ENCODE measurements at regions not wholly inside any gene's neighbourhood (a gene's known extent, or its start where the extent isn't known, plus 50 kb on each side); places are given as distances from the start of the nearest gene placed in this dataset.
"Not testable (repeated sequence)": the region's sequence is repeated elsewhere in the genome, so short reads cannot be mapped to it uniquely, and the experiment has no call there.

DNA sequence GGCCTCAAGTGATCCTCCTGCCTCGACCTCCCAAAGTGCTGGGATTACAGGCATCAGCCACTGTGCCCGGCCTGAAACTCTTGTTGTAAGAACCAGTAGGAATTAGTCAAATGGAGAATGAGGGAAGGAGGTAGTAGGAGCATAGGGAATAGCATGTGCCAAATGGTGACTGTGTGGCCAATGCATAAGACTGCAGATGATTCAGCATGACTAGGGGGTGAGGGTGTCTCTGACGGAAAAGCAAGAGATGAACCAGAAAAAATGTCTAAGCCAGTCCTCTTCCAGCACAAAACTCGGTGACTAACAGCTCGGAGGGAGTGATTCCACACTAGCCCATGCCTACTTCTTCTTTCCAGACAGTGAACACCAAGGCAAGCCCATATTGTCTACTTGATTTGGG is 58.2 kb upstream of the DUSP21 start:
- DNase-seq (ENCODE audit: low read depth in 2 of 2): no peak

DNA sequence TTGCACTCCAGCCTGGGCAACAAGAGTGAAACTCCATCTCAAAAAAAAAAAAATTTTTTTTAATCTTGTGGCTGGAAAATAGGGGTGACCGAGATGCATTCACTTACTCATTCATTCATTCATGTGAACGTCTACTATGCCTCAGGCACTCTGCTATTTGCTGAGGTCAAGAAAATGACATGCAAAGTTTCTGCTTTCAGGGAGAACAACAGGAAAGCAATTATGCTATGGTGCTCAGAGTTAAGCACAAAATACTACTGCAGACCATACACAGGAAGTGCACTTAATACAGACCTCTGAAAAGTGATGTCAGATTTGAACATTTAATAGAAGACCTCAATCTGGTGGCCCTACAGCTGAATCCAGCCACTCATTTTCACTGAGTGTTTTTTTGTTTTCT is 59.6 kb upstream of the DUSP21 start:
- peak in 1 of 2 donors; percentile 43 for DNase-seq (ENCODE audit: low read depth in 2 of 2)

DNA sequence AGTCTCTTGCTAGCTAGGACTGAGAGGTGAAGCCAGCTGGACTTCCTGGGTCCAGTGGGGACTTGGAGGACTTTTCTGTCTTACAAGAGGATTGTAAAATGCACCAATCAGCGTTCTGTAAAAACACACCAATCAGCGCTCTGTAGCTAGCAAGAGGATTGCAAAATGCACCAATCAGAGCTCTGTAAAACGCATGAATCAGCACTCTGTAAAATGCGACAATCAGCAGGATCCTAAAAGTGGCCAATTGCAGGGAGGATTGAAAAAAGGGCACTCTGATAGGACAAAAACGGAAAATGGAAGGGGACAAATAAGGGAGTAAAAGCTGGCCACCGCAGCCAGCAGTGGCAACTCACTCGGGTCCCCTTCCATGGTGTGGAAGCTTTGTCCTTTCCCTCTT is 65.6 kb upstream of the DUSP21 start:
- DNase-seq (ENCODE audit: low read depth in 2 of 2): no peak

DNA sequence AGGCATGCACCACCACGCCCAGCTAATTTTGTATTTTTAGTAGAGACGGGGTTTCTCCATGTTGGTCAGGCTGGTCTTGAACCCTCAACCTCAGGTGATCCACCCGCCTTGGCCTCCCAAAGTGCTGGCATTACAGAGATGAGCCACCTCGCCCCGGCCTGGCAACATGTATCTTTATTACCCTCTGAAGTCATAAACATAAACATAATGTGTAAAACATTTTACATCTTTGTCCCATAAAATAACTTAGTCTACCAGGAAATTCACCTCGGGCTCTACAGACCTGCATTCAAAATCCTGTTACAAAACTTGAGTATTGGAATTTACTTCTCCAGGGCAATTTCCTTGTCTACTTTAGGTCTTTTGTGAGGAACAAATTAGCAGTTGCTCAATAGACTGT is 68.1 kb upstream of the DUSP21 start:
- no peak for DNase-seq (ENCODE audit: low read depth in 2 of 2)

DNA sequence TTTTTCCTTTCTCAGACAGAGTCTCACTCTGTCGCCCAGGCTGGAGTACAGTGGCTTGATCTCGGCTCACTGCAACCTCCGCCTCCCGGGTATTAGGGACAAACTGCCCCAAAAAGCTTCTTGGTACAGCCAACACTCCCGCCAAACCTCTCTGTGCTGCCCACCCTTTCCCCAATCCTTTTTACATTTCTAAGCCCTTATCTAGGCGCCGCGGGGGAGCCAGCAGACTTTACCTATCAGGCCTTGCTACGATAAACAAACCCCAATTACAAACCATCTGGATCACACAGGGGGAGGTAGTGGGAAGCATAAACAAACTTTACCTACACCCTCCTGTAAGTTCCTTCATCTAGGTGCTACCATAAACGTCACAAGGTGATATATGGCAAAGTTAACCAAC is 69.8 kb upstream of the DUSP21 start:
- DNase-seq (ENCODE audit: low read depth in 2 of 2): not testable (repeated sequence)

DNA sequence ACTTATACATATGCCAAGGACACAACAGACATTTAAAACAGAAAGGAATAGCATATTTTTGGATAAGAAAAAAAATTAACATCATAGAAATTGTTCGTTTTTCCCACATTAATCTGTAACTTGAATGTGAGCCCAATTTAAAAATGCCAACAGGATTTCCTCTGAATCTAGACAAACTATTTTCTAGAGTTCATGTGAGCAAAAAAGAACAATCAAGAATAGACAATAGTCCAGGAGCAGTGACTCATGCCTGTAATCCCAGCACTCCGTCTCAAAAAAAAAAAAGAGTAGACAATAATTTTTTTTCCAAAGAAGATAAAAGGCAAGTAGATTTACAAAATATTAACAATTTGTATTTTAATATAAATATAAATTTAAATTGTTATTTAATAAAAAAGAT is 73.7 kb upstream of the DUSP21 start:
- peak; percentile 62 to 79 for DNase-seq (ENCODE audit: low read depth in 2 of 2)

DNA sequence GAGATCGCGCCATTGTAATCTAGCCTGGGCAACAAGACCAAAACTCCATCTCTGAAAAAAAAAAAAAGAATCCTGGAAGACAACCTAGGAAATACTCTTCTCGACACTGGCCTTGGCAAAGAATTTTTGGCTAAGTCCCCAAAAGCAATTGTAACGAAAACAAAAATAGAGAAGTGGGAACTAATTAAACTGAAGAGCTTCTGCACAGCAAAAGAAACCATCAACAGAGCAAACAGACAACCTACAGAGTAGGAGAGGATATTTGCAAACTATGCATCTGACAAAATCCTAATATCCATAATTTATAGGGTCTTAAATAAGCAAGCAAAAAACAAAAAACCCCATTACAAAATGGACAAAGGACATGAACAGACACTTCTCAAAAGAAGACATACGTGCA is 76.5 kb upstream of the DUSP21 start:
- no peak for DNase-seq (ENCODE audit: low read depth in 2 of 2)

DNA sequence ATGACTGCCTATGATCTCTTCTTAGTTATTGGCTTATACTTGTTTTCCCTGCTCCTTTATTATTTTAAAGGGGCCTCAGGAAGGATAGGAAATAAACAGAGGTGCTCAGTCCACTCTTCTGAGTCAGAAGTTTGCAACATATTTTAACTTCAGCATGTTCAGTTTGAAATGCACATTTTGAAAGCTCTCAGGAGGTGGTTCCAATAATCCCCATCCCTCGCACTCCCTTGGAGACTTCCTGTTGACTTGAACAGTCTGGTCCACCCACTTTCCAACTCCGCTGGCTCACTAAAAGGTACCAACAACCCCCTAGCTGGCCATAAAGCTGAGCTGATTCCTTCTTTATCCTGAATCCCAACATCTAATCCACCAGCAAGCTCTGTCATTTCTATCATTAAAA is 78.3 kb upstream of the DUSP21 start:
- DNase-seq (ENCODE audit: low read depth in 2 of 2): peak in 1 of 2 donors; percentile 50

DNA sequence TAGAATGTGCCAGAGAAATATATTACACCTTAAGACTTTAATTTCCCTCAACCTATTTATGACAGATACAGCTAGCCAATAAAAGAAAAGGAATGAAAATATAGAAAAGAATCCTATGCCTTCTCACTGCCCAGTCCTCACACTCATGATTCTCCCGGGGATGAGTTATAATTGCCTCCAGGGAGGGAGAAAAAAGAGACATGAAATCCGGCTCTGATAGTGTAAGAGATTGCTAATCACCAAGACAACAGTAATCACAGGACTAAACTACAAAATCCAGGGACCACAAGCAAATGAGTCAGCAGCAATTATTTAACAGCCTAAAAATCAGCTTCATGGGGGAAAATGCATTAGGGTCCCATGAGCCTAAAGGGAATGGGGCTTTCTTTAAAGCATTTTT is 95.9 kb upstream of the DUSP21 start:
- DNase-seq (ENCODE audit: low read depth in 2 of 2): no peak

DNA sequence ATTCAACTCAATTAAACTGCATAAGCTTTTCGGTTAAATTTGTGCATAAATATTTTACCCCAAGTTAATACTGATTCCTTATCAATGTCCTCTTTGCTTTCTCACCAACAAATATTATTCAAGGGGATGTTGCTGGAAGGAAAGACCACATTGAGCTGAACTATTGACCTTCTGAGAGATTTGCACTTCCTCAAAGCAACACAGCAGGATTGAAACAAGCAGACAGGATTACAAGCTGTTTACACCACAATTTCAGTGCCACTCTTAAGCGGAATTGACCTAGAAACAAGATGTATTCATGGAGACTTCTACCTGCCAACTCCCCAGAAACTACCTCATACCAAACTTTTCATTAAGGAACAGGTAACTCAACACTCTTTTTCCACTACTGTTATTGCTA is 96.5 kb upstream of the DUSP21 start:
- DNase-seq (ENCODE audit: low read depth in 2 of 2): no peak

DNA sequence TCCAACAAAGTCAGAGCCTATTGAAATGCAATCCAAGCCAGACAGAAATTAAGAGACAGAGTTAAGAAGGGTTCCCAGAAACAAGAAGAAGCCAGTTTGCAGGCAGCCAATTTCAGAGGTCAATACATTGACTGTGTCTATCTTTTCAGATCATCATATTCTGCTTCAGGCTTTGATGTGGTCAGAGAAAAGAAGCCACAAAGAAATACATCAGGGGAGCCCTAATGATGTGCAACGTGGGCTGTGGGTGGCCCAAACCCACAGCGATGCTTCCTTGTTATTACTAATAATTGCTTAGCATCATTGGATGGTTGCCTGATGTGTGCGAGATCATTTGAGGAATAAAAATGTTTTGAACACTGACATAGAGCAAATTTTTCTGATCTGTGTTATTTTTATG is 99.0 kb upstream of the DUSP21 start:
- DNase-seq (ENCODE audit: low read depth in 2 of 2): no peak

DNA sequence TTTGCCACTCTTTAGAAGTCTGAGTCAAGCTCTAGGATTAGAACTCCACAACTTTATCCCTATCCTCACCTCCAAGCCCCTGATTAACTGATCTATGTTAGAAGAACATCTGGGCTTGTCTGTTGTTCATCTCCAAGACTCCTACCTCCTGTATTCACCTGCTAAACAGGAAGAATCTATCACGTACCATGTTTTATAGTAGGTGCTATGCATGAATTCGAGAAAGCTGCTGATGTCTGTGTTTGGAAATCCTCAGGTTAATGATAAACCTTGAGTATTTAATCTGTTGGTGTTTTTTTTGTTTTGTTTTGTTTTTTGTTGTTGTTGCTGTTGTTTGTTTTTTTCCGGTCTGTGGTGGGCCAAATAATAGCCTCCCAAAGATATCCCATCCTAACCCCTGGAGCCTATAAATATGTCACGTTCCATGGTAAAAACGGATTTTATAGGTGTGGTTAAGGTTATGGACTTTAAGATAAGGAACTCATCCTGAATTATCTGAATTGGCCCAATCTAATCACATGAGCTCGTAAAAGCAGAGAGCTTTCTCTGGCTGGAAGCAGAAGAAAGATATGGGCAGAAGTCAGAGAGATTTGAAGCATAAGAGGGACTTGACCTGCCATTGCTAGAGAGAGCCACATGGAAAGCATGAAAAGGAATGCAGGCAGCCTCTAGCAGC is 101.2 kb upstream of the DUSP21 start:
- no peak for DNase-seq (ENCODE audit: low read depth in 2 of 2)

DNA sequence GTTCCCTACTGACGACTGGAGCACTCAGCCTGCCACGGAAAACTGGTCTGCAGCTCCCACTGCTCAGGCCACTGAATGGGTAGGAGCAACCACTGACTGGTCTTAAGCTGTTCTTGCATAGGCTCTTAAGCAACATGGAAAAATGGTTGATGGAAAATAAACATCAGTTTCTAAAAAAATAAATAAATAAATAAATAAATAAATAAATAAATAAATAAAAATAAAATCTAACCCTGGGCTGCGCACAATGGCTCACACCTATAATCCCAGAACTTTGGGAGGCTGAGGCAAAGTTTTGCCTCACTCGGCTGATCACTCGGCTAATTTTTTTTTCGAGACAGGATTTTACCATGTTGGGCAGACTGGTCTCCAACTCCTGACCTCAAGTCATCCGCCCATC is 102.0 kb upstream of the DUSP21 start:
- DNase-seq (ENCODE audit: low read depth in 2 of 2): not testable (repeated sequence)

DNA sequence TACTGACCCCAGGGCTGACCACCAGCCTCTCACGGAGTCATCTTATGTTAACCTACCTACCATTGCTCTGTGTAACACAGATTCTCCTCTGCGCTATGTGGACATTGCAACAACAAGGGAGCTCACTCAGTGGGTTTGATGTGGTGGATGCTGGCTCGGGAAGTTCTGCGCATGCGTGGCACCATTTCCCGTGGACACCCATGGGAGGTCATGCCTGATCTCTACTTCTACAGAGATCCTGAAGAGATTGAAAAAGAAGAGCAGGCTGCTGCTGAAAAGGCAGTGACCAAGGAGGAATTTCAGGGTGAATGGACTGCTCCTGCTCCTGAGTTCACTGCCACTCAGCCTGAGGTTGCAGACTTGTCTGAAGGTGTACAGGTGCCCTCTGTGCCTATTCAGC is 102.4 kb upstream of the DUSP21 start:
- DNase-seq (ENCODE audit: low read depth in 2 of 2): not testable (repeated sequence)

DNA sequence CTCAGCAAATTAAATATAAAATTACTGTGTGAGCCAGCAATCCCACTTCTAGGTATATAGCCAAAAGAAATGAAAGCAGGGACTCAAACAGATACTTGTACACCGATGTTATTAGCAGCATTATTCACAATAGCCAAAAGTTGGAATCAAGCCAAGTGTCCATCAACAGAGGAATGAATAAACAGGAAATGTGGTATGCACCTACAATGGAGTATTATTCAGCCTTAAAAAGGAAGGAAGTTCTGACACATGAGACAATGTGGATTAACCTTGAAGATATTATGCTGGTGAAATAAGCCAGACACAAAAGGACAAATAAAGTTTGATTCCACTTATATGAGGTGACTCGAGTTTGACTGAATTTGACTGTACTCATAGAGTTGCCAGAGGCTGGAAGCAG is 108.3 kb upstream of the DUSP21 start:
- peak; percentile 36 to 81 for DNase-seq (ENCODE audit: low read depth in 2 of 2)

DNA sequence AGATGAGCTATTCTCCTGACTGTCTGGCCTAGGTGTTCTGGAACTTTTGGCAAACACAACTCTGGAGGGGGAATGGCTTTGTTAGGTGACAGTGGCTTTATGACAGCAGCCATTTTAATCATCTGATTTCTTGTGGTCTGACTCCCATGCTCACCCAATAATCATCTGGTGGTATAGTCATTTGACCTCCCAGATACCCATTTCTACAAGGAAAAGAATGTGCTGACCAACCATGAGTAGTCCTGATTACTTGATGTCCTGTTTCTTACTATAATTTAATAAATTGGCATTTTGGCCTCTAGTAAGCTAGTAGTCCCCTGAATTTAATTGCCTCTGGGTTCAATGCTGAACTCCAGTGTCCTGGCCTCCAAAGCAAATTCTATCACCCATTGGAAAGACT is 109.9 kb upstream of the DUSP21 start:
- DNase-seq (ENCODE audit: low read depth in 2 of 2): no peak

DNA sequence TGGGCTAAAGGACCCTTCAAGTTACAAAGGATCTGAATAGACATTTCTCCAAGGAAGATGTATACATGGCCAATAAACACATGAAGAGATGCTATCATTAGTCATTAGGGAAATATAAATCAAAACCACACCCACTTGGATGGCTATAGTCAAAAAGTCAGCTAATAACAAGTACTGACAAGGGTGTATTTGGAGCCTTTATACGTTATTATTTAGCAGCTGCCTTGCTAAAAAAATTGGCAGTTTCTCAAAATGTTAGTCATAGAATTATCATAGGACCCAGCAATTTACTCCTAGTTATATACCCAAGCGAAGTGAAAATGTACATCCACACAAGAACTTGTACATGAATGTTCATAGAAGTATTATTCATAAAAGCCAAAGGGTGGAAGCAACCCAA is 112.7 kb upstream of the DUSP21 start:
- DNase-seq (ENCODE audit: low read depth in 2 of 2): no peak

DNA sequence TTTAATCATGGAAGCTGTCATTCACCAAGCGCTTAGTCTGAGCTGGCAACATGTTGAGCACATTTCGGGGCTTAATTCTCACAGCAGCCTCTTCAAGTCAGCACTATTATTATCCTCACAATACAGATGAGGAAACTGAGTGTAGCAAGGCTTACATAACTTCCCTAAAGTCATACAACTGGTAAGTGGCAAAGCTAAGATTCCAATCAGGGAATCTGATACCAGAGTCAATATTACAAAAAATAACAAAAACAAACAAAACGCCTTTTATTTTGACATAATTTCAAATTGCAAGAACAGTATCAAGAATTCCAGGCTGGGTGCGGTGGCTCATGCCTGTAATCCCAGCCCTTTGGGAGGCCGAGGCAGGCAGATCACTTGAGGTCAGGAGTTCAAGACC is 120.4 kb upstream of the DUSP21 start:
- no peak for DNase-seq (ENCODE audit: low read depth in 2 of 2)

DNA sequence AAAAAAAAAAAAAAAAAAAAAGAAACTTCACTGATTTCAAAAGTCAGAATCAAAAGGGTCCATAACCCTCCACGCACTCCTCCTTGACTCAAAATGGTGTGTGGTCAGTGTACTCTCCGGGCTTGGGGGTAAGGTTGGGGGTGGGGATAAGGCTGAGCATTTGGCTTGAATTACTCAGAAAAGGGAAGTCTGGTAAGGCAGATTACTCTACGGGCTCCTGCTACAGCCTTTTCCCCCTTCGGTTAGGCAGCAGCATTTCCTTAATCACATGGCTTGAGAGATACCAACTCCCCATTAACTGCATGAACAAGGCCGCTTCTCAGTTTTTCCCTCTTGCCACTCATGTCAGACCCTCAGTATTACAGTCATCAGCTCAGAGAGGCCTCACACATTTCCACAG is 135.4 kb upstream of the DUSP21 start:
- DNase-seq (ENCODE audit: low read depth in 2 of 2): no peak

DNA sequence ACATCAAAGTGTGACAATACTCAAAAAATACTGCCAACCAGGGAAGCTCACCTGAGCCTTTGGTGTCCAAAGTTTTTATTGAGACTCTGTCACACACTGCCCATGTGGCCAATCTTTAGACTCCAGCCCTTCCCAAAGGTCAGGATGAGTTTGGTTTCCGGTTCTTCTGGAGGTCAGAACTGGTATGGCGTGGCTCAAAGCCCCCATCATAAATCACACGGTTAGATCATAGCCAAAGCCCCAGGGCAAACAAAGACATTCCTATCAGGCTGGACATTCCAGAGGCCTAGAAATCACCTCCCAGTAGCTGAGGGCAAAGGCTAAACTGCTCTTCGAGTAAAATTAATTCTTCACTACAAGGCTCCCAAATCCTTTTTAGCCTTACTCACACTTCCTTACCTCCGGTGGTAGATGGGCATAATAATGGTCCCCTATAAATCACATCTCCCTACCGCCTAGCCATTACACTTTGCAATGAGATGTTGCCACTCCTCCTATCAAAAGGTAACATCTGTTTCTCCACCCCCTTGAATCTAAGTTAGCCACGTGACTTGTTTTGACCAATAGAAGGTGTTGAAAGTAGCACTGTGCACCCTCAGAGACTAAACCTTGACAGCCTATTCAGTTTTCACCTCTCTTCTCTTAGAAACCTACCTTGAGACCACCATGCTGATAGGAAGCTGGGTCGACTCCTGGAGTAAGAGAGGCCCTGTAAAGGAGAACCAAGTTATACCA is 137.8 kb upstream of the DUSP21 start:
- no peak for DNase-seq (ENCODE audit: low read depth in 2 of 2)

DNA sequence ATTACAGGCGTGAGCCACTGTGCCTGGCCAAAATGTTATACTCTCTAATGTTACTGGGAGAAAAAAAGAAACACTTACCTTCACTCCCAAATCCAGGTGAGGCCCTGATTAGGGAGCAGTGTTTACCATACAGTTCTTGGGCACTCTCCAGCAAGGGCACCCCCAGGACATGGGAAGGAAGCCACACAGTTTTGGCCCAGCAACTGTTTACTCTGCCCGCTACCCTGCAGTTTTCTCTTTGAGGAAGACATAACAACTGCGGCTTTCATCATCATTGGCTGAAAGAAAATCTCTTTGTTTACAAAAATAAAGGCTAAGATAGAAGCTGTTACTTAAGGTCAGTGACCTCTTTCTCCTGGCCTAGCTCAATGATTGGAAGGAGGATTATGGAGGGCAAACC is 145.5 kb upstream of the DUSP21 start:
- no peak for DNase-seq (ENCODE audit: low read depth in 2 of 2)

DNA sequence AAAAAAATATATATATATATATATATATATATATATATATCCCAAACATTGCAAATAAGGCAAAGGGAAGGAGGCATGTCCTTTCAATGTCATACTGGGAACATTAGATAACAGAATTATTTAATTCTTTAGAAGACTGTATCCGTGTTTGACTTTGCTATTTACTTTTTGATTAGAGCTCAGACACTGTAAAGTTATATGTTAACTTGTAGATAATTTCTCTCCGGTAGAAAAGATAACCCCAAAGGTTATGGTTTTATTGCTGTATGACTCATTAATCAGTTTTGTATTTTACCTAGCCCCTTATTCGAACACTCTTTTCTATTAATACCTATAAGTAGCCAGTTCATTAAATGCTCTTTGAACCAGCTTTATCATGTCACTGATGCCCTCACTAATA is 150.6 kb upstream of the DUSP21 start:
- DNase-seq (ENCODE audit: low read depth in 2 of 2): no peak

DNA sequence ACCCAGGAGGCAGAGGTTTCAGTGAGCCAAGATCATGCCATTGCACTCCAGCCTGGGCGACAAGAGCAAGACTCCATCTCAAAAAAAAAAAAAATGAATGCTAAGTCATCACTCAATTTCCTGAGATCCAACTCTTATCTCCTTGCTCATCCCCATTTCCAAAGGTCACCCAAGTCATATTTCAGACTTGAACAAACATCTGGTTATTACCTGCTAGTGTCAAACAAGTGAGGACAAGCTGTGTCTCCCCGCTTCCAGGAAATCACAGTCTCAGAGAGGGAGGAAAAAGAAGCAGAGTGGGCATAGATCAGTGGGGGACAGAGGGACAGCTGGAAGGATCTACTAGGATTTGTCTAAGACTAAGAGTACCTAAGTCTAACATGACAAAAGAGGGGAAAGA is 147.5 kb upstream of the FUNDC1 start:
- no peak for DNase-seq (ENCODE audit: low read depth in 2 of 2)
